Liver (tissue), 8 donors: ENCODE measurements at regions not wholly inside any gene's neighbourhood (a gene's known extent, or its start where the extent isn't known, plus 50 kb on each side); places are given as distances from the start of the nearest gene placed in this dataset.
"Not testable (repeated sequence)": the region's sequence is repeated elsewhere in the genome, so short reads cannot be mapped to it uniquely, and the experiment has no call there.

Experiments
- DNase-seq: peaks from one replicate; pipeline ENCODE4 v3.0.0-alpha.2; 2017; ENCODE audit warnings: low spot score
- H3K27ac ChIP-seq, 2 donors: one replicate each; pipeline ENCODE4 v1.7.0; 2013; ENCODE audit warnings: inconsistent platforms in 2 of 2, low read length in 2 of 2, control low read depth in 1 of 2, low read depth in 1 of 2, mild to moderate bottlenecking in 1 of 2
- H3K27me3 ChIP-seq, 4 donors: one replicate each; pipeline versions ENCODE4 v1.6.1 to v1.7.0; 2013; ENCODE audit warnings: low read length in 3 of 4, inconsistent platforms in 1 of 4, mild to moderate bottlenecking in 1 of 4, moderate library complexity in 1 of 4; ENCODE audit not compliant: control insufficient read depth in 4 of 4, insufficient read depth in 4 of 4
- H3K36me3 ChIP-seq, 4 donors: one replicate each; pipeline versions ENCODE4 v1.6.1 to v1.7.0; 2013; ENCODE audit warnings: low read length in 3 of 4, mild to moderate bottlenecking in 3 of 4, low read depth in 1 of 4, moderate library complexity in 1 of 4; ENCODE audit not compliant: control insufficient read depth in 4 of 4, insufficient read depth in 3 of 4
- H3K4me1 ChIP-seq, 4 donors: one replicate each; pipeline versions ENCODE4 v1.6.1 to v1.7.0; 2013; ENCODE audit warnings: low read length in 3 of 4, mild to moderate bottlenecking in 3 of 4, moderate library complexity in 1 of 4; ENCODE audit not compliant: control insufficient read depth in 4 of 4, insufficient read depth in 4 of 4
- H3K4me3 ChIP-seq, 3 donors: one replicate each; pipeline versions ENCODE4 v1.6.1 to v1.7.0; 2013; ENCODE audit warnings: low read length in 3 of 3, control low read depth in 1 of 3, low read depth in 1 of 3, mild to moderate bottlenecking in 1 of 3
- H3K9ac ChIP-seq, 2 donors: one replicate each; pipeline ENCODE4 v1.7.0; 2013; ENCODE audit warnings: low read length in 2 of 2, mild to moderate bottlenecking in 2 of 2, moderate library complexity in 2 of 2, control low read depth in 1 of 2, low read depth in 1 of 2
- H3K9me3 ChIP-seq, 4 donors: one replicate each; pipeline versions ENCODE4 v1.6.1 to v1.7.0; 2013; ENCODE audit warnings: low read length in 3 of 4; ENCODE audit not compliant: control insufficient read depth in 4 of 4
- ATF3 ChIP-seq: IDR thresholded peaks from 2 replicates; pipeline ENCODE4 v1.6.1; 2016; ENCODE audit warnings: antibody characterized with exemption
- CTCF ChIP-seq: fragments of 150-350 bp; IDR thresholded peaks from 2 replicates; pipeline ENCODE4 v1.5.1; 2017; ENCODE audit warnings: improper control_type of control experiment, low read depth, low read length; ENCODE audit not compliant: missing input control
- EGR1 ChIP-seq, 2 donors: IDR thresholded peaks; 2 replicates each; pipeline ENCODE4 v1.6.1; 2016 to 2018; ENCODE audit warnings: antibody characterized with exemption in 2 of 2, low read depth in 2 of 2
- FOXA2 ChIP-seq: IDR thresholded peaks from 2 replicates; pipeline ENCODE4 v1.6.1; 2016; ENCODE audit warnings: antibody characterized with exemption
- GABPA ChIP-seq, 2 donors: IDR thresholded peaks in 1 of 2; conservative IDR thresholded peaks in 1 of 2; 2 replicates each; pipeline ENCODE4 v1.6.1; 2016; ENCODE audit warnings: antibody characterized with exemption in 2 of 2, mild to moderate bottlenecking in 1 of 2, moderate library complexity in 1 of 2
- HNF4G ChIP-seq: IDR thresholded peaks from 2 replicates; pipeline ENCODE4 v1.6.1; 2016; ENCODE audit warnings: antibody characterized with exemption
- JUND ChIP-seq, 2 donors: IDR thresholded peaks; 2 replicates each; pipeline ENCODE4 v1.6.1; 2016; ENCODE audit warnings: antibody characterized with exemption in 2 of 2
- MAX ChIP-seq: IDR thresholded peaks from 2 replicates; pipeline ENCODE4 v1.6.1; 2016; ENCODE audit warnings: antibody characterized with exemption
- RAD21 ChIP-seq, 2 donors: IDR thresholded peaks; 2 replicates each; pipeline ENCODE4 v1.6.1; 2016; ENCODE audit warnings: antibody characterized with exemption in 2 of 2, mild to moderate bottlenecking in 2 of 2
- REST ChIP-seq: IDR thresholded peaks from 2 replicates; pipeline ENCODE4 v1.6.1; 2016; ENCODE audit warnings: antibody characterized with exemption, mild to moderate bottlenecking
- RXRA ChIP-seq, 2 donors: IDR thresholded peaks; 2 replicates each; pipeline ENCODE4 v1.6.1; 2017 to 2018; ENCODE audit warnings: antibody characterized with exemption in 2 of 2, mild to moderate bottlenecking in 1 of 2
- SP1 ChIP-seq: IDR thresholded peaks from 2 replicates; pipeline ENCODE4 v1.6.1; 2018; ENCODE audit warnings: antibody characterized with exemption, mild to moderate bottlenecking
- YY1 ChIP-seq: IDR thresholded peaks from 2 replicates; pipeline ENCODE4 v1.6.1; 2016; ENCODE audit warnings: antibody characterized with exemption, mild to moderate bottlenecking
- whole genome bisulfite sequencing: extraction: QIAGEN DNeasy Blood & Tissue Kit; methylation state at CpG from one replicate; pipeline ENCODE4 v1.1.7; 2013; 5-methylcytosine and 5-hydroxymethylcytosine counted together
- donor health status: healthy.
- donor health status: healthy.
- donor health status: healthy.
- donor health status: healthy.
- donor health status: healthy.

GRCh38 chr9:30597608-30598007, 1786.8 kb upstream of the ACO1 start:
- Histone ChIP-seq H3K36me3 (no peaks in the 10 kb centered on the region), H3K27me3 (no peaks in the 10 kb centered on the region), H3K27ac (no peak overlapping the region), H3K4me3 (no peak overlapping the region), H3K9me3 (no peaks in the 10 kb centered on the region), H3K9ac (no peak overlapping the region), H3K4me1 (no peaks in the 10 kb centered on the region)
- TF ChIP-seq REST, result no peak
- TF ChIP-seq MAX, result no peak
- 85% methylated on average over 2 of the region's 2 CpGs for WGBS
- no peak for DNase-seq

GRCh38 chr9:30605936-30606335, 1778.5 kb upstream of the ACO1 start:
- no peaks in the 10 kb centered on the region for H3K4me1 ChIP-seq
- no peaks in the 10 kb centered on the region for H3K27me3 ChIP-seq
- no peak for DNase-seq
- H3K9ac ChIP-seq, result no peak overlapping the region
- H3K27ac ChIP-seq, result no peak overlapping the region
- no peaks in the 10 kb centered on the region for H3K36me3 ChIP-seq
- no peaks in the 10 kb centered on the region for H3K9me3 ChIP-seq
- TF ChIP-seq HNF4G (no peak), JUND (IDR thresholded peaks at IDR 0.05) (no peak), CTCF (no peak), GABPA (IDR thresholded peaks at IDR 0.05 in 1 of 2, conservative IDR thresholded peaks at IDR 0.05 in 1 of 2) (no peak), SP1 (no peak), YY1 (no peak), RXRA (IDR thresholded peaks at IDR 0.05) (no peak), FOXA2 (no peak)
- 70% methylated on average over 1 of the region's 1 CpG for WGBS
- no peak overlapping the region for H3K4me3 ChIP-seq

GRCh38 chr9:30609713-30610112, 1774.7 kb upstream of the ACO1 start:
- H3K4me1 ChIP-seq, result no peaks in the 10 kb centered on the region
- no peaks in the 10 kb centered on the region for H3K36me3 ChIP-seq
- no peak for TF ChIP-seq YY1
- TF ChIP-seq EGR1 (IDR thresholded peaks at IDR 0.05; ENCODE audit: low read depth in 2 of 2), result no peak
- no peak for TF ChIP-seq REST
- no peak for TF ChIP-seq ATF3
- no peak for TF ChIP-seq RAD21 (IDR thresholded peaks at IDR 0.05)
- WGBS, result 59% methylated on average over 1 of the region's 1 CpG
- DNase-seq, result no peak
- H3K4me3 ChIP-seq, result no peak overlapping the region
- no peak overlapping the region for H3K27ac ChIP-seq
- H3K9ac ChIP-seq, result no peak overlapping the region
- no peaks in the 10 kb centered on the region for H3K27me3 ChIP-seq
- no peaks in the 10 kb centered on the region for H3K9me3 ChIP-seq

GRCh38 chr9:30616782-30617181, 1767.7 kb upstream of the ACO1 start:
- H3K4me1 ChIP-seq, H3K9ac ChIP-seq, H3K9me3 ChIP-seq, H3K27me3 ChIP-seq, H3K4me3 ChIP-seq, DNase-seq, H3K36me3 ChIP-seq, H3K27ac ChIP-seq: not testable (repeated sequence)
- WGBS, result 92% methylated on average over 7 of the region's 7 CpGs
